NCI-H774 (cell line): ENCODE measurements at regions not wholly inside any gene's neighbourhood (a gene's known extent, or its start where the extent isn't known, plus 50 kb on each side); places are given as distances from the start of the nearest gene placed in this dataset.

Experiments
- DNase-seq: peaks from one replicate; lab custom pipeline; 2025; lab: John Stamatoyannopoulos, UW

DNA sequence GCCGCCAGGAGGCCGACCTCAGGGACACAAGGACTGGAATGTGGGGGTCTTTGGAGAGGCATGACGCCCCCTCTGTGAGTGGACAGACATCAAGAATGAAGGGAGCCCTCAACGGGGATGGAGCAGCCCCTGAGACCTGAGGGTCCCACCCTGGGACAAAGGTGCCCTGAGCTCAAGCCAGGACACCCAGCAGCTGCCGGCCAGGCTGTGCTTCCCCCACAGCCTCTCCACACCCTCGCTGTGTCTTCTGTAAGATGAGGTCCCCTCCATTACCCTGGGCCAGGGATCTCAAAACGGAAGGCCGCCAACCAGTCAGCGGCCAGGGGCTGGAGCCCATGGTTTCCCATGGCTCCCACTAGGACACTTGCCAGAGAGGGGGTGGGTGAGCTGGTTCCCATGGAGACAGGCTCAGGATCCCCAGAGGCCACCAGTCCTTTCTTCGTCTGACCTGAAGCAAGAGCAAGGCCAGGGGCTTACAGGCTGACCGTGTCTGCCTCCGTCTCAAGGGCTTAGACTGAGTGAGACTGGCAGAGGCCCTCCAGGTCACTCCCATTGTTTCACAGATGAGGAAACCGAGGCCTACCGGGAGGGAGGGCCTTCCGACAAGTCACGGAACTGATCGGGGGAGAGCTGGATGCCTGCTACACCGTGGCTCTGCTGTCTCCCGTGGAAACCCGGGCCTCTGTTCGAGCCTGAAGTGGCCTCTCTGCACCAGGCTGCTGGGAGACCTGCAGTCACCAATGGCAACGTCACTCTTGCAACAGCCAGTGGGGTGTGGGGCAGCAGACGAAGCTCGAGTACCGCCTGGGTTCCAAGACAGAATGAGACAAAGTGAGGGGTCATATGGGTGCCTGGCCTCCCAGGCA lies 91.7 kb upstream of the DIO3 start:
- no peak for DNase-seq

DNA sequence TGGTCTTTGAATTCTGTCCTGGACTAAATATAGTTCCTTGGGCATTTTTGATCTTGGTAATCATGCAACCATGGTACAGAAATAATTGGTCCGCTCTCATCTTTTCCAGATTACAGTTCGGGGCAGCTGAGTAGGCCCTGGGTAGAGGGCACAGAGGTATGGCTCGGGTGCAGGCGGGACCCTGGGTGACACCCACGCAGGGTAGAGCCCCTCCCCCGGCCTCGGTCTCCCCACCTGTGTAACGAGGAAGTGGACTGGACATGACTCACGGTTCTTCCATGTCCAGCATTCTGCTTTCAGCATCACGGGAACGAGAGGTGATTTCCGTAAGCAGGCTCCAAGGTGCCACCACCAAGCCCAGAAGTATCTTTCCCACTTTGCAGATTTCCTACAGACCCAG lies 91.0 kb upstream of the DIO3 start:
- no peak for DNase-seq

DNA sequence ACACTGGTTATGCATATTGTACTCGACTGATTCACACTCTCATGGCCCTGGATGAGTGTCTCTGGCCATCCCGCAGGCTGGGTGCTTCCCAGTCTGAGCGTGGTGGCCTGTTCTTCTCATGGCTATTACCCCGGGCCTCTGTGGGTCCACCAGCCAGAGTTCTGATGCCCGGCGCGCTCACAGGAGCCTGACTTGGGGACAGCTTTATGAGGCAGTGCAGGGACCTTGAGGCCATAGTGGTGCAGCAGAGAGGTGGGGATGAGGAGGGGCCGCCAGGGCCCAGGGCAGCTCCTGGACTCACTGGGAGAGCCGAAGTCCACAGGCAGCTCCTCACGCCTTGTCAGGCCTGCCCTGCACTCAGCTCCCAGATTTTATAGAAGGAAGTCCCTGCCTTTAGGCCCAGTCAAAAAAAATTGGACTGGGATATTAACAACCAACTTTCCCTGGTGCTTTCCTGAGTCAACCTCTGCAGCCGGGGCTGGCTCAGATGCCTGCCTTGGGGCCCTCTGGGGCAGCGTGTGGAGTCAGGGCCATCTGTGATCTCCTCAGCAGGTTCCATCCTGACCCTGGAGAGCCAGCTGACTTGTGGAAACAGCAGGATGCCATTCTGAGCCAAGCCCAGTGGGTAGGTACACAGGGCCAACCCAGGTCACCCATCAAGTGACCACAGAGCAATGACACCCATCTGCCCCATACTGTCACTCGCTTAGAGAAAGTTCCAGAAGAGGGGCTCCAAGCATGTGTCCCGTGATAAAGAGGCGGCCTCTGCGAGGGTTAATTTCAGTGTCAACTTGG lies 89.4 kb upstream of the DIO3 start:
- no peak for DNase-seq

DNA sequence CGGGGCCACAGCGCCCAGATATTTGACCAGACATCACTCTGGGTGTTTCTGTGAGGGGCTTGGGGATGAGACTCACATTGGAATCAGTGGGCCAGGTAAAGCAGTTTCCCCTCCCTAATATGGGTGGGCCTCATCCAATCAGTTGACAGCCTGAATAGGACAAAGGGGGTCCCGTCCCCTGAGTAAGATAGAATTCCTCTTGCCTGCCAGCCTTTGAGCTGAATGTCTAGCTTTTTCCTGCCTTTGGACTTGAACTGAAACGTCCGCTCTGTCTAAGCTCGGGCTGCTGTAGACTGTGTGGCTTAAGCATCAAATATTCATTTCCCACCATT lies 88.8 kb upstream of the DIO3 start:
- DNase-seq, result no peak

DNA sequence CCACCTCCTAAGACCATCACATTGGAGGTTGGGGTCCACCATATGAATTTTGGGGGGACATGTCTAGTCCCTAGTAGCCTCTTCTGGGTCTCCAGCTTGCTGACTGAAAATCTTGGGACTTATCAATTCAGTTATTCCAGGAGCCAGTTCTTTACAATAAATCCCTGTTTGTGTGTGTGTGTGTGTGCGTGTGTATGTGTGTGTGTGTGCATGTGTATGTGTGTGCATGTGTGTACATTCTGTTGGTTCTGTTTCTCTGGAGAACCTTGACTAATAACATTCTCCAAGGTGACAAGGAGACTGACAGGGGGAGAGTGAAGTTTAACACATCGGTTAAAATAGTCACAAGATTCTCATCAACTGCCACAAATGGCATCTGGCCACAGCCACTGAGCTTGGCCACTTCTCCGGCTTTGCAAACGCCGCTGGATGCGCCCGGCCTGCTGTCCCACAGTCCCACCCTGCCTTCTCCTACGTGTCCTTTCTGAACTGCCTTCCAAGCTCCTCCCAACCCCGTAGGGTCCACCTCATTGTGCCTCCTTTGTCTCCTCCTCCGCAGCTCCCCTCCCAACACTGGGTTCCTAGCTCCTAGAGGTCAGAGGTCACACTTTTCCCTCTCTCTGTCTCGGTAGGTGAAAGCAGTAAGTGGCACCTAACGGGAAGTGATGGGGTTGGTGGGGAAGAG lies 88.1 kb upstream of the DIO3 start:
- no peak for DNase-seq

DNA sequence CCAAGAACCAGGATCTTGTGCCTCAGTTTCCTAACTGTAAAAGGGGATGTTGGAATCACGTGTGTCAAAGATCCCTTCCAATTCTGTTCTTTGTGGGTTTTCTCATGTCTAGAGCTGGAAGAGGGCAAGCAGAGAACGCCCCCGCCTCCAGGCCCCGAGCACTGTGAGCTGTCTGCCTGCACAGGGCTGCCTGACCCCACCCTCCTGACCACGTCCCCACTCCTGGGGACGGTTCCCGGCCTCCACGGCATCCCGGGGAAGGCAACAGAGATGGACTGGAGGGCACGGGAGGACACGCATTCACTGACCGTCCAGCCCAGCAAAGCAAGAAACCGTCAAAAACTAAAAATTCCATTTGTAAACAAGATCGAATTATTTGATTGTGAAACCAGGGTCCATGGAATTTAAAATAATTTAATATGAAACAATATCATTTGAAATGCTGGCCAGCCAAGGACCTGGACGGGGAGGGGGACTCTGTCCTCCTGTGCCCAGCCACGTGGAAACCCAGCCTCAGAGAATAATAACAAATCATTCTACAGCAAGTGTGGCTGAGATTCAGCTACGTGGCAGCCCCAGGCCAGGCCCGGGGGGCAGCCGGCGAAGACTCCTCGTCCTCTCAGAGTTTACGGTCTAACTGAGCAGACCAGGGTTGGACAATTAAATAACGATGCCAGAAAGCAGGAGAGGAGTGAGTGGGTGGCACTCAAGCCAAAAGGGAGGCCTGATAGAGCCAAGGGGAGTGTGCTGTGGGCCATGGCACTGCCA lies 87.3 kb upstream of the DIO3 start:
- DNase-seq, result no peak

DNA sequence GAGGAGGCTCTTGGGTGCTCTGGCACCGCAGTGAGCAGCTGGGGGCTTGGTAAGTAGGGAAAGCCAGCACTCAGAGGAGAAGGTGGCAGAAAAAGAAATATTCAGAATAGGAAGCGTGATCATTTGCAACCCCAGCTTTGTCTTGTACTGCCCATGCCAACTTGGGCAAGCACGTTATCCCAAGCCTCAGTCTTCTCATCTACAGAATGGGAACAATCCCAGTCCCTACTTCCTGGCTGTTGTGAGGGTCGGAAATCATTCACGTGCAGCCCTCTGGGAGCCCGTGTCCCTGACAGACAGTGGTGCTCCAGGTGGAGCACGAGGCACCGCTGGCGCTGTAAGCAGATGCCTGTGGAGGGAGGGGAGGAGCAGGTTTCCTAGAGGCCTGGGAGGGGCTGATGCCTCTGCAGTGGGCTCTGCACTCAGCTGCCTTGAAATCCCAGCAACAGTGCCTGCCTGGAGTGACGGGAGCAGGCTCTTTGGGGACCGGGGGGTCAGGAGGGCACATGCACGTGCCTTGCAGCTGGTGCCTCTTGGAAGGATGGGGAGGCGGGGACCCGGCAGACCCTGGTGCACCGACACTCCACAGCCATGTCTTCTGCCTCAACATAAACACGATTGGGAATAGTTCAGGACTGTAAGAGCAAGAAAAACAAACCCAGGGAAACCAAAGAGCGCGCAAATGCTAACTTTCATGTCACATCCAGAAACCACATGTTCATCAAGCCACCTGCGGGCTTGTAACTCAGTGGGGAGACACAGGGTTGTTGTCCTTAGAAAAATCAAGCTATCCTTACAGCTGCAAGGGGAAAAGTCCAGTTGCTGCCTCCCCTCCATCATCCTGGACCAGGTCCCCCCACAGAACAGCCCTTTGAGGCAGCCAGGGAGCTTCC lies 86.5 kb upstream of the DIO3 start:
- no peak for DNase-seq

DNA sequence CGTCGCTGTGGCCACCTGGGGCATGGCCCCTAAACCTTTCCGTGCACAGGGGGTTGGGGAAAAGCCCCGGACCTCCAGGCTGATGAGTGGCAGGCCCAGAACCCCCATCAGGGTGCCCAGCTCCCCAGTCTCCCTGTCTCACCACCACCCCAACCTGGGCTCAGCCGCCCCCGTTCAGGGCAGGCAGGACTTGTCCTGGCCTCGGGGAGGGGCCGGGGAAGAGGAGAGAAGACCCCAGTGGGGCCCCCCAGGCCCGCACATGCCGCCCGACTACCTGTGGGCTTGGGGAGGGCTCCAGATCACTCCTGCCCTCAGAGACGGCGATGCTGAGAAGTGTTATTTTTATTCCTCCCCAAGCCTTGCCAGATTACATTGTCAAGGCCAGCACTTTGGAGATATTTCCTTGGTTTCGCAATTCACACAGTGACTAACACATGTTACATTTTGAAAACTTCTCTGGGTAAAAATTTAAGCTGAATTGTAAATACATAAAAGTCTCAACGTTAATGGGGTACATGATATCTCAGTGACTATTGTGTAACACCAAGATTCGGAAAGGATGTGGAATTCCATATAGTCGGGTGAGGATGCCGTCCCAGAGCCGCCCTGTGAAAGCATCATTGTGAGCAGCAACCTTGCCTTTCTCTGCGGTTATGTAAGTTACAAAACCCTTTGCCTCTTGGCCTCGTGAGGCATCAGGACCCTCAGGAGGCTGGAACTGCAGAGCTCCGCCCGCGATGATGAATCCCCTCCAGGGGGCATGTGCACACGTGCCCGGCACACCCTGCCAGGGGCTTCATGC lies 85.6 kb upstream of the DIO3 start:
- DNase-seq, result no peak

DNA sequence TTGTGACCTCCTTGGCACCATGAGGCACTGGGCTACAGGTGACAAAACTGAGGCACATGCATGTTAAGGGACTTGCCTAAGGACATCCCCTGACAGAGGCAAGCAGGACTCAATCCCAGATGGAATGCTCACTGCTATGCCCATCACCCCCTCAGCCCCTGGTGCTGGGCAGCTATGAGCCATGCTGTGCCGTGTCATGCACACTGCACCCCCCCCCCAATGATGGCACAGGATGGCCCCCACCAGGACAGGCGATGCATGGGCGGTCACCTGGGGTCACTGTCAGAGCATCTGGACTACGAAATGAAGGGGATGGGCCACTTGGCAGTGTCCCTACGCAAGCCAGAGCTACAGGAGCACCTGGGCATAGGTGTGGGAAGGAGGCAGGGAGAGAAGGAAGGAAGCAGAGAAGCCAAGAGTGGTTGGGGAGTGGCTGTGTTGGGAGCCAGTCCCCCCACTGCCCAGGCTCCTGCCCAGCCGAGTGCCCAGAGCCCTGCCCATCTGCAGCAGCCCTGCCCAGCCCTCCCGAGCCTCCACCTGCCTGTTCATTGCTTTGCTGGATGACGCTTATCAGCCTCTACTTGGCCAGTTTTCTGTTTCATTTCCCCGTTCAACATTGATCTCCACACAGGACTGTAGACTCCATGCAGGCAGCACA lies 84.9 kb upstream of the DIO3 start:
- no peak for DNase-seq

DNA sequence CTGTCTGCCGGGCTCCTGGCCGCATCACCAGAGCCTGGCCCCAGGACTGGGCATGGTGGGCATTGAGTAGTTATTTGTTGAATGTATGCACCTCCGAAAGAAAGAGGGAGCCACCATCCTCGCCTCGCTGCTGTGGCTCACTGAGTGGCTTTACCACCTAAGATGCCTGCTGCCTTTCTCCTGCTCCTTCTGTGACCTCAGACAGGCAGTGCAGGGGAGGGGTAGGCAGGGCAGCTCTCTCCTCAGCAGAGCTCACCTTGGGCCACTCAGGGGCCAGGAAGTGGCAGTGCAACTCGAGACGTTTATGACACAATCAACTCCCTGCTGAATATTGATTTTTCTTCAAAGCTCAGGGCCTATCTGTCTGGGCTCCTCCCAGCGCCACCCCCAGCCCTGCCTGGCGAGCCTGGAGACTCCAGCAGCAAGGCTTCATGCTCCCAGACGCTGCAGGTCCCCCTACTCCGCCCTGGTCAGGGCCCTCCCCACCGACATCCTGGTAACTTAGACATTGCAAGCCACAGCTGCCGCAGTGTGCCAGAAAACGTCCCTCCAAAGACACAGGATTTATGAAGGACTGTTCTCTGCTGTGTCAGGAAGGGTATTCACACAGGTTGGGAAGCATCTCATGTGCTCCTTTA lies 84.3 kb upstream of the DIO3 start:
- DNase-seq, result no peak

DNA sequence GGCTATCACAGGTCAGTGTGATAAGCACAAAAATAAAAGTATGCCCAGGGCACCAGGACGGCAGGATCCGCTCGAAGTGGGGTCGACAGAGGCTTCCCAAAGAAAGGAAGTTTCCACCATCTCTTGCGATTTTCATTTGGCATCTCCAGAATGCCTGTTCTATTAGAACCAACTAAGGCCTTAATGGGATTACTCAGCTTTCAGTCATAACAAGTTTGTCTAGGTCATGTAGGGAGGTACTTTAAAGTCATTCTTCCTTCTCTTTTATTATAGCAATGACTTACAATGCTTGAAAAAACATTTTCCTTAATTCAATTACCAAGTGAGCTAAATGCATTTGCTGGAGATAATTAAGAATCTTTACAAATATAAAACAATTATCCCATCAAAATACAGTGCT lies 83.6 kb upstream of the DIO3 start:
- no peak for DNase-seq

DNA sequence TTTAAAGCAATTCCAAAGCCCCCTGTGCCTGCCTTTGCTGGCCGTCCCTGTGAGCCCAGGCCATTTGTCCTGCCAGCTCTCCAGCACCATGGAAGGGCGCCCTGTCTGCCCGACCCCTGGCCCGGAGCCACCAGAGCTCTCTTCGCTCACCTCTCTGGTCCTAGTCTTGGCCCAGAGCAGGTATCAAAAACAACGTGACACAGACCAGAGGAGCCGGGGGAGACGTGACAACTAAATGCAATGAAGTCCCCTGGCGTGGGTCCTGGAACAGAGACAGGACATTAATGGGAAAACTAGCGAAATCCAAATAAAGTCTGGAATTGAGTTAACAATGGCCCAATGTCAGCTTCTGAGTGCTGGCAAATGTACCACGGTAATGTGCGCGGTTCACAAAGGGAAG lies 83.2 kb upstream of the DIO3 start:
- DNase-seq, result no peak

DNA sequence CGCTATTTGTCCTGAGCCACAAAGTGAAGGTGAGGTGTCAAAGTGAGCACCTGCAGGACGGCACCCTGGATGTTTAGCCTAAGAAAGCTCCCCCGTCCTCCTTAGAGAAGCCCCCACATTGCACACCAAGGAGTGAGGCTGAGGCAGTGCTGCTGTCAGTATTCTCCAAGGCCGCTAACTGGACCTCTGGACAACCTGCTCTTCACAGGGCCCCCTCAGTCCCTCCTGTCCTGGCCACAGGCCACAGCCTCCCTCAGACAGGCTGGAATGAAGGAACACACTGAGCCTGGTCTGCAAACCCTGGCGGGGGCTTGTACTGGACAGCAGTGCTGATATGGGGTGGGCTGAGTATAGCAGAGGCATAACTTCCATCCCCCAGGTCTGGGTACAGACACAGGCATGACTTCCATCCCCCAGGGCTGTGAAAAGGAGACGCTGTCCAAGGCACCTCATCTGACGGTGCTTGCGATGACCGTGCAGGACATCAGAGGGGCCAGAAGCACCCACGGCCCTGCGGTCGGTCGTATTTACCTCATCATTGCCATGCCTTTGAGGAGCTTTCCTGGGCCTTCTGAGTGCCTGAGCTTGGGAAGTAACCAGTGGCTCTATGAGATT lies 82.4 kb upstream of the DIO3 start:
- DNase-seq, result no peak

DNA sequence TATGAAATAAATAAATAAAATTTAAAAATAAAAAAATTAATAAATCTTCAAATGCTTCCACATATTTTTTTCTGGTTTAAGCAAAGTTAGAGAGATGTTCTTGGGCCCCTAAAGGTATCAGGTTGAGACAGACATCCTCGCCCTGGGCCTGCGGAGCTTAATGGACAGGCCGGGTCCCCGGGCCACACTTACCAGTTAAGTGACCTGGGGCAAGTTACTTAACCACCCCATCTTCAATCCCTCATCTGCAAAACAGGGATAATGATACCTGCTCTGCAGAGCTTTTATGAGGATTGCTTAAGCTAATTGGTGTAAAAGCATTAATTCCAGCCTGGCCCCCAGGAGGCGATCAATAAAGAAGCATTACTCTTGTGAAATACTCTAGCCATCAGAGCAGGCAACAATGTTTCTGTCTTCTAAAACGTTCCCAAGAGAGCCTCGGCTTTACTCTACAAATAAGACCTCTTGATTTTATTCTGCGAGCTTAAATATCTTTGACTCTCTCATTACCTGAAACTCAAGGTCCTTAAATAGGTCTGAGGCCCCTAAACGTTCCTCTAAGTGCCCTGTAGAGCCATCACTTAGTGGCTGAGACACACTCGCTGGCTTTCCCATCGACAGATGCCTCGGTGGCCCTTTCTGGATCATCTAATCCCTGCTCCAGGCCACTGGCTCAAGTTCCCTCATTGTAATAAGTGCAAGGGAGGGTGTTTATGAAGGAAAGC lies 81.1 kb upstream of the DIO3 start:
- DNase-seq, result no peak

DNA sequence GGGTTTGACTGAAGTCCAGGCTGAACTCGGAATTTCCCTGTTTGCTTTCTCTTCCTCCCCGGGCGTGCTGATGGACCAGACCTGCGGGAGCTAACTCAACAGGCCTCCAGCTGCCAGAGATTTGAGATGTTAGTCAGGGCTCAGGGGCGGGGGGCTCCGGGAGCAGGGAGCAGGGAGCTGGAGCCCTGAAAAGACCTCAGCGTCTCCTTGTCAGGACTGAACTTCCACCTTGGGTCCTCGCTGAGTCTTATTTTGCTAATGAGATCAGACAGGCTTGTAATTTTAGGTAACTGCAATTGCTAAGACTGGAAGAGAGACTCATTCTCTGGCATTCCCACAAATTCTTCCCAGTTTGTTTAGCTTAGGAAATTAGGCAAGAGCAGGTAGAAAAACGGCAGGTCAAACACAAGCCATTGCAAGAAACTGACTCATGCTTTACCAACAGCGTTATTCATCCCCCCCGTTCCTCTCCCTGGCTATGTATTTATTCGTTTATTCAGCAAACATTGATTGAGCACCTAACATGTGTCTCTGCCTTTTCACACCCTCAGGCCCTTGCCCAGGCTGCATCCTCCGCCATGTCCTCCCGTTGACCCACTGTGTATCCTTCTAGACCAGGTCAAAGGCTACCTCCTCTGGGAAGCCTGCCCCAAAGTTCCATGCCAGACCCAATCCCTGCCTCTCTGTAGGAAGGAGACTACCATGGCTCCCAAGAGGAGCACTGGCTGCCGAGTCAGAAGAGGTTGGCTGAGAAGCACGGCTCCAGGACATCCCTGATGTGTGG lies 80.4 kb upstream of the DIO3 start:
- DNase-seq, result no peak

DNA sequence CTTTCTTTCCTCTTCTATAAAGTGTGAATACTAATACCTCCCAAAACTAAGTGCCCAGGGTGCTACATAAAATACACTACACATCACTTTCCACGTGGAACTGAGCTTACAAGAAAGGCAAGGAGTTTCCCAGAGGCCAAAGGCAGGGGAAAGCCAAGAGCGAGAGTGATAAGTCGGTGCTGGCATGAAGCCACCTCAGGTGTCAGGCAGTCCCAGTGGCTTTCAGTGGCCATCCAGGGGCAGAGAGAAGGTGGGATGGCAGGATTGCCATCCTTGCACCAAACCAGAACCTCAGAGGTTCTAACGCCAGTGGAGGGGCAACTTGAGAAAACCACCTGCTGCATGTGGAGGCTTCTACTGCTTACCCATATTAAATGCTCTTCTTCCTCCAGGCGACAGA lies 79.7 kb upstream of the DIO3 start:
- no peak for DNase-seq

DNA sequence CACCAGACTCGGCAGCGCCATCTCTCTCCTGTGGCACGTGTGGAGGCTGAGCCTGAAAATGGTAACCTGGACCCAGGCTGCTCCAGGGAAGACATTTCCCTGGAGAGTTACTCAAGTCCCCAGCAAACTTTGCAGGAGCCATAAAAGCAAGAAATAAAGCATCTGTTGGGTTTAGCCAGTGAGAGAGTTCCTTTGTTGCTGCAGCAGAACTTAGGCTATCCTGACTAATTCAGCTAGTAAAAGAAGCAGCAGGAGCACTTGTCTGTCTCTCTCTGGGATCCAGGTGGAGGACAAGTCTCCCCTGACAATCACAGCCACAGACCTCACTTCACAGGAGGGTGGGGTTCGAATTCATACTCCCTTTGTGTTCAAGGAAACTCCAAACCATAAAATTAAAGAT lies 79.2 kb upstream of the DIO3 start:
- DNase-seq, result no peak
